HG03039 (cell line): ENCODE measurements at regions not wholly inside any gene's neighbourhood (a gene's known extent, or its start where the extent isn't known, plus 50 kb on each side); places are given as distances from the start of the nearest gene placed in this dataset.
"Not testable (repeated sequence)": the region's sequence is repeated elsewhere in the genome, so short reads cannot be mapped to it uniquely, and the experiment has no call there.

ENCODE experiments used
- ATAC-seq: cut with Tn5 transposase; IDR thresholded peaks from one replicate; pipeline ENCODE4 v1.9.1; 2021; ENCODE audit warnings: mild to moderate bottlenecking, moderate library complexity; ENCODE audit not compliant: unreplicated experiment

- no peak for ATAC-seq
Observed at GRCh38 chr10:78335691-78336401, 302.2 kb downstream of the RPS24 start.

GRCh38 chr10:78336402-78336791, 302.7 kb downstream of the RPS24 start:
- ATAC-seq, result no peak

GRCh38 chr10:78337016-78337415, 303.4 kb downstream of the RPS24 start:
- no peak for ATAC-seq

GRCh38 chr10:78337646-78338391, 304.2 kb downstream of the RPS24 start:
- no peak for ATAC-seq

GRCh38 chr10:78338717-78339116, 305.1 kb downstream of the RPS24 start:
- no peak for ATAC-seq

- ATAC-seq, result no peak
Observed at GRCh38 chr10:78339251-78339650, 305.6 kb downstream of the RPS24 start.

- ATAC-seq, result no peak
Observed at GRCh38 chr10:78341953-78342614, 308.4 kb downstream of the RPS24 start.

GRCh38 chr10:78342827-78343653, 309.4 kb downstream of the RPS24 start:
- no peak for ATAC-seq

- not testable (repeated sequence) for ATAC-seq
Observed at GRCh38 chr10:78344257-78344656, 310.6 kb downstream of the RPS24 start.

GRCh38 chr10:78345515-78345914, 311.9 kb downstream of the RPS24 start:
- ATAC-seq, result not testable (repeated sequence)

GRCh38 chr10:78346721-78347120, 313.1 kb downstream of the RPS24 start:
- no peak for ATAC-seq

- no peak for ATAC-seq
Observed at GRCh38 chr10:78348411-78349164, 314.9 kb downstream of the RPS24 start.

GRCh38 chr10:78349165-78349516, 315.5 kb downstream of the RPS24 start:
- no peak for ATAC-seq

GRCh38 chr10:78349911-78350663, 316.4 kb downstream of the RPS24 start:
- ATAC-seq, result no peak

GRCh38 chr10:78351283-78351682, 317.6 kb downstream of the RPS24 start:
- no peak for ATAC-seq

- ATAC-seq, result no peak
Observed at GRCh38 chr10:78351809-78352208, 318.1 kb downstream of the RPS24 start.

GRCh38 chr10:78353636-78354035, 320.0 kb downstream of the RPS24 start:
- ATAC-seq, result no peak

- no peak for ATAC-seq
Observed at GRCh38 chr10:78354101-78354500, 320.4 kb downstream of the RPS24 start.

GRCh38 chr10:78356291-78356900, 322.7 kb downstream of the RPS24 start:
- no peak for ATAC-seq
